Cardiac septum (tissue), 1 donor: ENCODE measurements at regions not wholly inside any gene's neighbourhood (a gene's known extent, or its start where the extent isn't known, plus 50 kb on each side); places are given as distances from the start of the nearest gene placed in this dataset.
"Not testable (repeated sequence)": the region's sequence is repeated elsewhere in the genome, so short reads cannot be mapped to it uniquely, and the experiment has no call there.

Source experiments
- DNase-seq: peaks from one replicate; pipeline ENCODE4 v3.0.0-alpha.2; 2020; ENCODE audit warnings: low spot score
- intact Hi-C: fragments of 100-400 bp; cut with DNase I; formaldehyde crosslinking; loops from one replicate; pipeline ENCODE4 v1.14.0; 2022
- donor health status: DM: no; HTN: no; CAD: no.

GRCh38 chr3:75840160-75840559 lies 54.8 kb upstream of the ZNF717 start:
- intact Hi-C loops, DNase-seq: not testable (repeated sequence)

GRCh38 chr3:75850301-75851008 lies 65.1 kb upstream of the ZNF717 start:
- intact Hi-C loops, DNase-seq: not testable (repeated sequence)

DNA sequence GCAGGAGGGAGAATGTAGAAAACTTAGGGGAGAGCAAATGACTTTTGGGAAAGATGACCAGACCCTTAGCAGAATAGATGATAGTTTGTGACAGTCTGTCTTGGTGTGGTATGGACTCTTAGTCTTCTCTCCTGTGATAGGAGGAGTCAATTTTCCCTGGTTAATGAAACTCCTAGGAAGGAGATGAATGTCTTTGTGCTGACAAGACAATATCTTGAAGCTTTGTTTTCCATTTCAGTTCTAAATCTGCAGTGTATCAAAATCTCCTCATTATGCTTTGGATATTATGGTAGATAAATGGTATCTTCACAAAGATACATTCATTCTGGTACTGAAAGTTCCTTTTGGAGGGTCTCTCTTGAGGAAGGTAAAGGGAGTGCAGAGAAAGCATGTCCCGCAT lies 77.8 kb upstream of the ZNF717 start:
- intact Hi-C loops = no loop called here
- DNase-seq = no peak

DNA sequence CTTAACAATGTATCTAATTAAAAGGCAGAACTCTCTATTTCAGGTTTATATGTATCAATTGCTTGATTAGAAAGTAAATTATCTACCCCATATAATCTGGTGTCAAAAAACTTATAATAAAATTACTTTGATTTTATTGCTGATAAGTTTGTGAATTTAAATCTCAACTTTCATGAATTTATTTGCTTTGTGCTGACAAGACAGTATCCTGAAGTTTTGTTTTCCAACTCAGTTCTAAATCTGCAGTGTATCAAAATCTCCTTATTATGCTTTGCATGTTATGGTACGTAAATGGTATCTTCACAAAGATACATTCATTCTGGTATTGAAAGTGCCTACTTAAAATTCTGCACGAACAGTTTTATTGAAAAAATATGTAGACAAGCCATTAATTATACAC lies 78.5 kb upstream of the ZNF717 start:
- DNase-seq = no peak
- intact Hi-C loops = no loop called here

- not testable (repeated sequence) for DNase-seq
Observed at GRCh38 chr3:75883719-75884118, 98.4 kb upstream of the ZNF717 start.

GRCh38 chr3:75886971-75887526 lies 101.7 kb upstream of the ZNF717 start:
- no peak for DNase-seq

More at GRCh38 chr3:75883719-75884118, 98.4 kb upstream of the ZNF717 start:
- intact Hi-C loops = not testable (repeated sequence)

DNA sequence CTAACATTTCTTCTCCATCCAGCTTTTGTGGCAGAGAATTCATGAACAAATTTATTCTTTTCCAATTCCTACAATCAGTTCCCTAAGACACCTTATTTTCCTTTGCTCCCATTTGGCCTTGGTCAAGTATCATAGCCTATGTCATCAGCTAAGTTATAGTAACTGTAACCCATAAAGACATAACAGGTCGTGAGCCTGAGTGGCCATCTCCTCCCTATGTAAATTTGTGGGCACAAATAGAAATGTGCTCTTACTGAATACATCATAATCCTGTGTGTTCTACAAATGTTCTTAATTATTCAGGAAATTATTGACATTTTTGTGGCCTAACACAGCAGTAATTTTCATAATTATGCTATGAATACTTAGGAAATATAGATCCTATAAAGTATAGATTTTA lies 108.9 kb upstream of the ZNF717 start:
- intact Hi-C loops = no loop called here
- no peak for DNase-seq

More at GRCh38 chr3:75886971-75887526, 101.7 kb upstream of the ZNF717 start:
- intact Hi-C loops = no loop called here

DNA sequence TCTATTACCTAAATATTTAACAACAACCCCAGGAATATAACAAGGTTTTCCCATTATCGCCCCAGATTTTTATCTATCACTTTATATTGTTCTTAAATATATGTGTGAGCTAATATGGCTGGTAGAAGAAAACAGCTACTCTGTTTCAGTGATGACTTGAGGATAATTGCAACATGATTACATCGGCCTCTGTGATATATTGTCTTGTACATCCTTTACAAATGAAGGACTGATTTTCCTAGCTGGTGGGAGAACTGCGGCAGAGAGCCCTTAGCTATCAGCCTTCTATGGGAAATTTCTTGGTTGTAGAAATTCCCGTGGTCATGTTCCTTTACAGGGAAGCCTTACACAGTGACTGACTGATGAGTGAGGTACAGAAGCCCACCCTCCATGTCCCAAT lies 110.9 kb upstream of the ZNF717 start:
- intact Hi-C loops = no loop called here
- no peak for DNase-seq

GRCh38 chr3:75901446-75901845 lies 116.1 kb upstream of the ZNF717 start:
- intact Hi-C loops = not testable (repeated sequence)

DNA sequence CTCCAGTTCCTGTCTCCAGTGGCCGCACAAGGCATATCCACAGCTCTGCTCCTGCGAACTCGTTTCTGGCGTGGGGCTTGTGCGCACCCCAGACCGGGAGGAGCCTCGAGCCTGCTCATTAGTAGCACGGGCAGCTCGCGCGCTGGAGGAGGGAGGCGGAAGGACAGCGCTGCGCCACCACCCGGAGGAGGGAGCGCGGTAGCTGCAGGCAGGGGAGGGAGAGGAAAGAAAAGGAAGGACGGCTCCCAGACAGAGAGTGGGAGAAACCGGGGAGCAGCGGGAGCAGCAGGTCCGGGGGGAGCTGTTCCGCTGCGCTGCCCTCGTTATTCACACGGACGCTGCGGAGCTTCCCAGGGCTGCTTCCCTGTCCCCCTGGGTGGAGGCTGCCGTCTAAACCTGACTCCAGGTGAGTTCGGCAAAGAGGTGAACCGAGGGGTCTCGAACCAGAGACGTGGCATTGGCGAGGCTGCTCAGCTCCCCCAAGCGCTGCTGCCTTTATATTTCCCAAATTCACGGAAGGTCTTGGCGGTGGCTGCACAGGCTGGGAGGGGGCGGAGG lies 121.3 kb upstream of the ZNF717 start:
- intact Hi-C loops = no loop called here
- no peak for DNase-seq

More at GRCh38 chr3:75901446-75901845, 116.1 kb upstream of the ZNF717 start:
- DNase-seq = not testable (repeated sequence)

DNA sequence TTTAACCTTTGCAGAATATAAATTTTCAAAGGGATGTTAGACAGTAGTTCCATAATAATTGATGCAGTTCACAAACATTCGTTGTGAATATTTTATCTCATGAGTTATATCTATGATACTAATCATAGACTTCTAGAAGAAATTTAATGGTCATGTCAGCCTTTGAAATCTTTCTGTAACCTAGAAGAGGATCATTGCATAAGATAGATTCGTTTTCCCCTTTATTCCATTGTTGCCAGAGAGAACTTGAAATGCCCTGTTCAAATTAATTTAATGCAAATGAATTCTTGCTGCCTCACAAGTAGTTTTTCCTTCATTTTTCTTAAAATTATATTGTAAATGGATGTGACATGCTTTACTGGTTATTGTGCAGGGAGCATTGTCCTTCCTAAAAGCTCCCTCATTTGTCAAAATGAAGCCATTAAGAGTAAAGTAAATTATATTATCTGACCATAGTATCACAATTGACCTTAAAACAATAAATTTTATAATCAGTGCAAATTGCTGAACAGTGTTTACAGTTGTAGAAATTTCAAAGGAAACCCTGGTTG lies 128.5 kb upstream of the ZNF717 start:
- DNase-seq = no peak
- intact Hi-C loops = no loop called here

DNA sequence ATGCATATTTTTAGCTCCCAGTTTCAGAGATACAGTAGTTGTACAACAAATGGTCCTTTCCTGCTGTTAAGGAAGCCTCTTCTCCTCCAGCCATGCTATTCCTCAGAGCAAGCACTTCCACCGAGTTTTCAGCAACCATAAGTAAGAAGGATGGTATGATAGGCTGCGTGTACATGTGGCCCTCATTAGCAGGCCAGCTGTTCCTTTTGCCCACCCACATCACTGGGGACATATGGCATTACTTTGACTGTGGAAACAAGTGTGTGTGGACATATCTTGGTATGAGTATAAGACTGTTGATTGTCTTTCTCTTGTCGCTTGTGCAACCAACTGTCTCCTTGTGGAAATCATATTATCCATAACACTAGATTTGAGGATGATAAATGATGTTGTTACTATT lies 129.4 kb upstream of the ZNF717 start:
- intact Hi-C loops, DNase-seq: not testable (repeated sequence)

DNA sequence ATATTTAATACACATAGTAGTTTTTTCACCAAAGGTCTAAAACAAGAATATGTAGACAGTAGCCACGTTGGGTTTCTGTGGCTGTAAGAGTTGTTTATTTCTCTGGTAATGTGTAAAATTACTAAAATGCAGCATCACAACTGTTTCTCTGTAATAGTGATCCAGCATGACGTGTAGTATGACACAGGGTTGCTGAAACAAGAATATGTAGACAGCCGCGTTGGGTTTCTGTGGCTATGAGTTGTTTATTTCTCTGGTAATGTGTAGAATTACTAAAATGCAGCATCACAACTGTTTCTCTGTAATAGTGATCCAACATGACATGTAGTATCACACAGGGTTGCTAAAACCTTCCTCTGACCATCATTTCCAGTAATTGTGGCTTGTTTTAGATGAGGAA lies 153.6 kb upstream of the ZNF717 start:
- intact Hi-C loops = no loop called here

DNA sequence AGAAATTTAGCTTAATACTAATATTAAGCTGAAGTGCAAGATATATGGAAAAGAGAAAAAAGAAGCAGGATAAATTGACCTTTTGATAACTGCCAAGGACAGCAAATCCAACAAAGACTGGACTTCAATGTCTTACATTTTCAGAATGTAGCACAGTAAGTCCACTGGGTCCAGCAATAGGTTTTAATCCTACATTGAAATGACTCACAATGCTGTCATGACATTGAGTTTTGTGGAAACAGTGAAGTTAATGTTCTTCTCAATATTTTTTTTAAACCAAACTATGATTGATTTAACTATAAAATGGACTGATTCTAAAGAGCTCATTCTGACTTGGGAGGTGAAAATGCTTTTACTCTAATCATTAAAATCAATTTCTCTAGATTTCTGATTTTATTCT lies 166.6 kb upstream of the ZNF717 start:
- no peak for DNase-seq
- intact Hi-C loops = no loop called here

More for the DNA sequence above, 153.6 kb upstream of the ZNF717 start:
- no peak for DNase-seq

- DNase-seq, intact Hi-C loops: not testable (repeated sequence)
Observed at GRCh38 chr3:75960031-75960430, 174.7 kb upstream of the ZNF717 start.

- intact Hi-C loops, DNase-seq: not testable (repeated sequence)
Observed at GRCh38 chr3:75962054-75962453, 176.7 kb upstream of the ZNF717 start.

DNA sequence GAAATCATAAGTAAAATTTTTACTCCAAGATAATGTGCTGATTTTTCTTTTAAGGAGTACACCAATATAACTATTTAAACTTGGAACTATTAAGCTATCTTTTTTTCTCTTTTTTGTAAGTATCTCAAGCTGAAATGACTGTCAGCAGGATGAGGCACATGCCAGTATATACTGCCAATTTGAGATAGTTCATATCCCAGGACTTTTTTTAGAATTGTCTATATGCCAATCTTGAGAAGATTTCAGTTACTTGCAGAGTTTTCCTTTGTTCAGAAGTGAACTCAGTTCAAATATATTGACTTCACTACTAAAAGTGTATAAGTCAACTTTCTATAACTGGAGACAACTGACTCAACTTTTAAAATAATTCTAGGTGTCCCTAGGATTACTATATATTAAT lies 181.7 kb upstream of the ZNF717 start:
- intact Hi-C loops = no loop called here
- DNase-seq = no peak

DNA sequence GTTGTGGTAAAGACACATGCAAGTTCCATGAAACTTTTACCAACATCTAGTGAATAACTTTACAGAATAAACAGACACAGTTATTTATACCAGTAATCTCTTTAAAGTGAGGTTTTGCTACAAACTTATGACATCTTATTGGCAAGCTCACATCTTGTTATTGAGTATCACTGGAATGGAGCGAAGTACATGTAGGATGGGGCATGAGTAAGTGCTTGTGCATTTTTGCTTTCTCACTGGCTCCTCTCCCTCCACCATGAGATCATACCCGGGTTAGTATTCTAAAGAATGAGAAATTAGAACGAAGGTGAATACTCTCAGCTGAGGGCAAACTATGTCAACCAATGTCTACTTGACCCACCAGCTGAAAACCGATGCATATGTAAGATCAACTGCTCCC lies 193.3 kb upstream of the ZNF717 start:
- intact Hi-C loops = no loop called here
- DNase-seq = no peak

DNA sequence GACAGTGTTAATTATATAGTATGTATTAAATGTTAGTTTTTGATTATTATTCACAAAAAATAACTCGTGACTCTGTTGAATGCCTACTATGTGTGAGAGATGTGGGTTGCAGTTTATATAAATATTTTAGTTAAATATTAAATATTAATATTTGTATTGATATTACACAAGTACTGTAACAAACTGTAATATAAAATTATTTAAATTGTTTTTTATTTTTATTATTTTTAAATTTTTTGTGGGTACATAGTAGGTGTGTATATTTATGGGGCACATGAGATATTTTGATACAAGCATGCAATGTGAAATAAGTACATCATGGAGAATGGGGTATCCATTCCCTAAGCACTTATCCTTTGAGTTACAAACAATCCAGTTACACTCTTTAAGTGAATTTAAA lies 196.1 kb upstream of the ZNF717 start:
- intact Hi-C loops = no loop called here
- DNase-seq = no peak

DNA sequence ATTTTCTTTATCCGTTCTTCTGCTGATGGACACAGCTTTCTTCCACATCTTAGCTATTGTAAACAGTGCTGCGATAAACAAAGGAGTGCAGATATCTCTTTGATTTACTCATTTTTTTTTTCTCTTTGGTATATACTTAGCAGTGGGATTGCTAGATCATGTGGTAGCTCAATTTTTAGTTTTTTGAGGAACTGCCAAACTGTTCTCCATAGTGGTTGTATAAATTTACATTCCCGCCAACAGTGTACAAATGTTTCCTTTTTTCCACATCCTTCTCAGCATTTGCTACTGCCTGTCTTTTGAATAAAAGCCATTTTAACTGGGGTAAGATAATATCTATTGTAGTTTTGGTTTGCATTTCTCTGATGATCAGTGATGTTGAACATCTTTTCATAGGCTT lies 196.8 kb upstream of the ZNF717 start:
- no peak for DNase-seq
- intact Hi-C loops = no loop called here

- no peak for DNase-seq
- intact Hi-C loops = no loop called here
Observed at GRCh38 chr3:75983111-75983510, 197.8 kb upstream of the ZNF717 start.
